Lower leg skin (tissue), 4 donors: ENCODE measurements at regions not wholly inside any gene's neighbourhood (a gene's known extent, or its start where the extent isn't known, plus 50 kb on each side); places are given as distances from the start of the nearest gene placed in this dataset.

ENCODE experiments used
- DNase-seq, 2 donors: peaks; one replicate each; pipeline ENCODE4 v3.0.0-alpha.2; 2019; ENCODE audit warnings: low spot score in 2 of 2
- H3K4me3 ChIP-seq: fragments of 200-600 bp; sonication (generic); 2 replicates; pipeline ENCODE4 v1.5.1; 2017; ENCODE audit warnings: mild to moderate bottlenecking, low read depth; ENCODE audit not compliant: poor library complexity, severe bottlenecking
- CTCF ChIP-seq, 3 donors: fragments of 450-650 bp; IDR thresholded peaks; one replicate each; pipeline ENCODE4 v1.5.1; 2016; ENCODE audit warnings: antibody characterized with exemption in 3 of 3, mild to moderate bottlenecking in 3 of 3, moderate library complexity in 2 of 3
- POLR2A ChIP-seq, 2 donors: fragments of 450-650 bp; IDR thresholded peaks; one replicate each; pipeline ENCODE4 v1.6.1; 2016 to 2017; ENCODE audit warnings: antibody characterized with exemption in 2 of 2, mild to moderate bottlenecking in 1 of 2, moderate library complexity in 1 of 2
- WGBS, 2 donors: methylation state at CpG; one replicate each; pipeline ENCODE4 v1.1.5; 2018; 5-methylcytosine and 5-hydroxymethylcytosine counted together
- intact Hi-C: fragments of 100-400 bp; cut with DNase I; formaldehyde crosslinking; loops from one replicate; pipeline ENCODE4 v1.15.0; 2023; ENCODE audit warnings: low total_unique reads

GRCh38 chr9:115596021-115596745 is 478.2 kb upstream of the TNC start:
- no peak for DNase-seq
- WGBS, 2 donors: 39 to 47% methylated on average over 10 of the region's 10 CpGs
- no peak overlapping the region for H3K4me3 ChIP-seq
- TF ChIP-seq CTCF (IDR thresholded peaks at IDR 0.05) (no peak), POLR2A (IDR thresholded peaks at IDR 0.05) (no peak)
- intact Hi-C loops: no loop called here

GRCh38 chr9:115596746-115597080 is 478.8 kb upstream of the TNC start:
- 45 to 52% methylated on average over 4 of the region's 4 CpGs for WGBS, 2 donors
- intact Hi-C loops: no loop called here
- no peak overlapping the region for H3K4me3 ChIP-seq
- TF ChIP-seq CTCF (IDR thresholded peaks at IDR 0.05): no peak
- DNase-seq: no peak

GRCh38 chr9:115597330-115597895 is 479.5 kb upstream of the TNC start:
- WGBS, 2 donors: 80 to 82% methylated on average over 3 of the region's 3 CpGs
- intact Hi-C loops: no loop called here
- H3K4me3 ChIP-seq: no peak overlapping the region
- DNase-seq: no peak
- TF ChIP-seq POLR2A (IDR thresholded peaks at IDR 0.05) (no peak), CTCF (IDR thresholded peaks at IDR 0.05) (no peak)

- H3K4me3 ChIP-seq: no peak overlapping the region
- TF ChIP-seq POLR2A (IDR thresholded peaks at IDR 0.05) (no peak), CTCF (IDR thresholded peaks at IDR 0.05) (no peak)
- DNase-seq: no peak
- intact Hi-C loops: no loop called here
Measured at GRCh38 chr9:115598751-115599150, 480.8 kb upstream of the TNC start.

- H3K4me3 ChIP-seq: no peak overlapping the region
- DNase-seq: no peak
- intact Hi-C loops: no loop called here
- no peak for TF ChIP-seq CTCF (IDR thresholded peaks at IDR 0.05)
- no peak for TF ChIP-seq POLR2A (IDR thresholded peaks at IDR 0.05)
- WGBS, 2 donors: 76 to 78% methylated on average over 1 of the region's 1 CpG
Measured at GRCh38 chr9:115599898-115600297, 481.9 kb upstream of the TNC start.

- intact Hi-C loops: no loop called here
- no peak overlapping the region for H3K4me3 ChIP-seq
- no peak for DNase-seq
- TF ChIP-seq POLR2A (IDR thresholded peaks at IDR 0.05) (no peak), CTCF (IDR thresholded peaks at IDR 0.05) (no peak)
- 72 to 76% methylated on average over 3 of the region's 3 CpGs for WGBS, 2 donors
Measured at GRCh38 chr9:115601434-115601833, 483.5 kb upstream of the TNC start.
